ENCODE measurements at regions not wholly inside any gene's neighbourhood (a gene's known extent, or its start where the extent isn't known, plus 50 kb on each side); places are given as distances from the start of the nearest gene placed in this dataset.

GRCh38 chr3:96266395-96267190 lies 547.8 kb upstream of the EPHA6 start:
- H3K4me3 ChIP-seq (ENCODE audit: low read depth, low read length): no peak overlapping the region
- ChIA-PET POLR2A (no interaction called here), CTCF (no interaction called here)
- intact Hi-C loops (cut with micrococcal nuclease; ENCODE audit: unreplicated experiment): no loop called here
- H3K27me3 Mint-ChIP-seq (ENCODE audit: insufficient read depth, unreplicated experiment): no peaks in the 10 kb centered on the region
- no peaks in the 10 kb centered on the region for H3K9me3 ChIP-seq
- H3K36me3 Mint-ChIP-seq (ENCODE audit: insufficient read depth, unreplicated experiment): no peaks in the 10 kb centered on the region
- H3K27ac Mint-ChIP-seq (ENCODE audit: unreplicated experiment): no peak overlapping the region
- H3K27me3 ChIP-seq (replicated peaks; ENCODE audit: control insufficient read depth, insufficient read depth, low read length): no peaks in the 10 kb centered on the region
- no peaks in the 10 kb centered on the region for H3K36me3 ChIP-seq (ENCODE audit: control insufficient read depth, insufficient read depth, low read length)
- no TSS peak for BruUV-seq (replicated peaks)
- H3K4me1 ChIP-seq: no peaks in the 10 kb centered on the region
- peaks cover 6% of the 10 kb centered on the region for H3K4me1 Mint-ChIP-seq (ENCODE audit: low read depth, unreplicated experiment)
- TF ChIP-seq CTCF (IDR thresholded peaks at IDR 0.05; ENCODE audit: insufficient read depth in 1 of 2, low read depth in 1 of 2, low read length in 1 of 2, severe bottlenecking in 1 of 2, unreplicated experiment in 1 of 2): no peak
- no peak for DNase-seq
- no peaks in the 10 kb centered on the region for H3K9me3 Mint-ChIP-seq (ENCODE audit: unreplicated experiment)
- no peak overlapping the region for H3K4me3 Mint-ChIP-seq (ENCODE audit: unreplicated experiment)

- Histone ChIP-seq H3K4me1 (no peaks in the 10 kb centered on the region), H3K36me3 (ENCODE audit: control insufficient read depth, insufficient read depth, low read length) (no peaks in the 10 kb centered on the region), H3K4me3 (ENCODE audit: low read depth, low read length) (no peak overlapping the region), H3K27me3 (replicated peaks; ENCODE audit: control insufficient read depth, insufficient read depth, low read length) (no peaks in the 10 kb centered on the region), H3K9me3 (no peaks in the 10 kb centered on the region)
- POLR2A ChIA-PET: no interaction called here
- CTCF ChIA-PET: no interaction called here
- no peak for TF ChIP-seq CTCF (IDR thresholded peaks at IDR 0.05; ENCODE audit: insufficient read depth in 1 of 2, low read depth in 1 of 2, low read length in 1 of 2, severe bottlenecking in 1 of 2, unreplicated experiment in 1 of 2)
- no peak for DNase-seq
- Mint-ChIP-seq H3K27me3 (ENCODE audit: insufficient read depth, unreplicated experiment) (no peaks in the 10 kb centered on the region), H3K9me3 (ENCODE audit: unreplicated experiment) (no peaks in the 10 kb centered on the region), H3K4me1 (ENCODE audit: low read depth, unreplicated experiment) (peaks cover 6% of the 10 kb centered on the region), H3K36me3 (ENCODE audit: insufficient read depth, unreplicated experiment) (no peaks in the 10 kb centered on the region), H3K27ac (ENCODE audit: unreplicated experiment) (no peak overlapping the region), H3K4me3 (ENCODE audit: unreplicated experiment) (no peak overlapping the region)
- intact Hi-C loops (cut with micrococcal nuclease; ENCODE audit: unreplicated experiment): no loop called here
- BruUV-seq (replicated peaks): no TSS peak
These were observed 546.8 kb upstream of the EPHA6 start for GRCh38 chr3:96267577-96267976.

- no peaks in the 10 kb centered on the region for H3K36me3 ChIP-seq (ENCODE audit: control insufficient read depth, insufficient read depth, low read length)
- H3K27ac Mint-ChIP-seq (ENCODE audit: unreplicated experiment): no peak overlapping the region
- CTCF ChIA-PET: no interaction called here
- H3K9me3 ChIP-seq: no peaks in the 10 kb centered on the region
- H3K9me3 Mint-ChIP-seq (ENCODE audit: unreplicated experiment): peaks cover 8% of the 10 kb centered on the region
- H3K4me1 ChIP-seq: no peaks in the 10 kb centered on the region
- POLR2A ChIA-PET: no interaction called here
- H3K27me3 Mint-ChIP-seq (ENCODE audit: insufficient read depth, unreplicated experiment): no peaks in the 10 kb centered on the region
- no peaks in the 10 kb centered on the region for H3K27me3 ChIP-seq (replicated peaks; ENCODE audit: control insufficient read depth, insufficient read depth, low read length)
- BruUV-seq (replicated peaks): no TSS peak
- DNase-seq: no peak
- no peak overlapping the region for H3K4me3 Mint-ChIP-seq (ENCODE audit: unreplicated experiment)
- intact Hi-C loops (cut with micrococcal nuclease; ENCODE audit: unreplicated experiment): no loop called here
- no peaks in the 10 kb centered on the region for H3K36me3 Mint-ChIP-seq (ENCODE audit: insufficient read depth, unreplicated experiment)
- H3K4me3 ChIP-seq (ENCODE audit: low read depth, low read length): no peak overlapping the region
- TF ChIP-seq CTCF (IDR thresholded peaks at IDR 0.05; ENCODE audit: insufficient read depth in 1 of 2, low read depth in 1 of 2, low read length in 1 of 2, severe bottlenecking in 1 of 2, unreplicated experiment in 1 of 2): no peak
- H3K4me1 Mint-ChIP-seq (ENCODE audit: low read depth, unreplicated experiment): no peaks in the 10 kb centered on the region
These were observed 520.3 kb upstream of the EPHA6 start for GRCh38 chr3:96294143-96294542.

All from Caco-2 (cell line).